Jurkat, Clone E6-1 (cell line): ENCODE measurements at regions not wholly inside any gene's neighbourhood (a gene's known extent, or its start where the extent isn't known, plus 50 kb on each side); places are given as distances from the start of the nearest gene placed in this dataset.

ENCODE experiments used
- DNase-seq: peaks from one replicate; pipeline ENCODE4 v3.0.0-alpha.2; 2011; ENCODE audit warnings: low read depth, low spot score
- H3K4me3 ChIP-seq: 2 replicates; pipeline ENCODE4 v1.5.1; 2011; ENCODE audit warnings: mild to moderate bottlenecking, low read length, control low read depth, moderate library complexity

GRCh38 chr16:13517841-13518240 is 402.1 kb upstream of the ERCC4 start:
- DNase-seq, result no peak

DNA sequence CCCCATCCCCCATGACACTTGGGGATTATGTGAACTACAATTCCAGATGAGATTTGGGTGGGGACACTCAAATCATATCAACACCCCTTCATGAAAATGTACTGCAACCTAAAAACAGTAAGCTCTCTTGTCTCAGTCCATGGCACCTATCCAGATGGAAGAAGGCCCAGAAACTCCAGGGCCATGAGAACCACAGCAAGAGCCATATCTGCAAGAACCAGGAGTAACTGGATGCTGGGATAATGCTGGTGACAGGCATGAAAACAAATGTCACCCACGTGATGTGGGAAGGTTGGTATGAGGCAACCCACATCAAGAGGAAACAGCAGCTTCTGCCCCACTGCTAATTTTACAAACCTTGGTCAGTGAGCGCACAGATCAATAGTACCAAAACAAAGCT is 400.1 kb upstream of the ERCC4 start:
- no peak for DNase-seq
- H3K4me3 ChIP-seq, result no peak overlapping the region

More at GRCh38 chr16:13517841-13518240, 402.1 kb upstream of the ERCC4 start:
- H3K4me3 ChIP-seq, result no peak overlapping the region

GRCh38 chr16:13521356-13521755 is 398.6 kb upstream of the ERCC4 start:
- no peak overlapping the region for H3K4me3 ChIP-seq
- DNase-seq, result no peak

GRCh38 chr16:13527332-13527731 is 392.6 kb upstream of the ERCC4 start:
- no peak overlapping the region for H3K4me3 ChIP-seq
- DNase-seq, result no peak

DNA sequence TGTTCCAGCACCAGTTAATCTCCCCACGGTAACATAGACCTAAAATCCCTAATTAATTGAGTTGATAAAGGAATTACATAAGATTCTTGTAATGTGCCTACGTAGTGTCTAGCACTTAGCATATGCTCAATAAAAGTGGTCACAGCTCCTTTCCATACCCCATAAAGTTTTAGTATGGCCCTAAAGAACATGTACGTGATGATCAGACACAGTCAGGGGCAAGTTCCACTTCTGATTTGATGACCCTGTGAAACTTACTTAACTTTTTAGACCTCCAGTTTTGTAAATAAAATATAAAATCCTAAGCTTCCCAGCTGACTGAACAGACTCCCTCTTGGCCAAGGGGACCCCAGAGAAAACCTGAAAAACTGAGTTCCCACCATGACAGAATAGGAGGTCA is 391.3 kb upstream of the ERCC4 start:
- DNase-seq, result no peak
- H3K4me3 ChIP-seq, result no peak overlapping the region

DNA sequence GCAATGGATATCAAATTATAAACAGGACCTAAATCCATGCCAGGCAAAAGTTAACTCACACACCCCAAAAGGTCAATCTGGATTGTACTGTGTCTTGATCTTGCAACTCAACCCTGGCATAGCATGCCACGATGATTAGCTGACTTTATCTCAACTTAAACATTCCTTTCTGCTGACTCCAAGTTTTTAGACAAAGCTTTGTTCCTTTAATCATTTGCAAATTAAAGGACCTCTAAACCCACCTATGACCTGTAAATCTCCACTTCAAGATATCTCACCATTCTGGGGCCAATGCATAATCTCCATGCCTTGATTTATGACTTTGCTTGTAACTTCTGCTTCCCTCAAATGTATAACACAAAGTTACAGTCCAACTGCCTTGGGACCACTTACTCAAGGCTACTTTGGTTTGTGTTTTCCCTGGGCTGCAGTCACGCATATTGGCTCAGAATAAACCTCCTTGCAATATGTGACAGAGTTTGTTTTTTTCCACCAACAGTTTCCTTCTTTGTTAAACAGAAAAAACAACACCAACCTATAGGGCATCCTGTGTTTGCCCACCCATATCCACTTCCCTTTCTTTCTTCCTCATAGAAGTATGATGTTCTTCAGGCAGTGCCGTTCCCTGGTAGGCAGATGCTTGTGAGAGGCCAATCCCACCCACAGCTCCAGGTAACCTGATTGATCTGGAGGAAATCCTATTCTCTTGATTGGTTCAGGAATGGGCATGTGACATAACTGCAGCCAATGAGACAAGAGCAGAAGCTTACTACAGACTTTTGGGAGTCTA is 390.6 kb upstream of the ERCC4 start:
- DNase-seq, result no peak
- no peak overlapping the region for H3K4me3 ChIP-seq

- no peak for DNase-seq
- no peak overlapping the region for H3K4me3 ChIP-seq
Measured at GRCh38 chr16:13540771-13541170, 379.2 kb upstream of the ERCC4 start.

- DNase-seq, result no peak
- H3K4me3 ChIP-seq, result no peak overlapping the region
Measured at GRCh38 chr16:13542284-13542683, 377.7 kb upstream of the ERCC4 start.

GRCh38 chr16:13543850-13544249 is 376.1 kb upstream of the ERCC4 start:
- DNase-seq, result no peak
- no peak overlapping the region for H3K4me3 ChIP-seq

DNA sequence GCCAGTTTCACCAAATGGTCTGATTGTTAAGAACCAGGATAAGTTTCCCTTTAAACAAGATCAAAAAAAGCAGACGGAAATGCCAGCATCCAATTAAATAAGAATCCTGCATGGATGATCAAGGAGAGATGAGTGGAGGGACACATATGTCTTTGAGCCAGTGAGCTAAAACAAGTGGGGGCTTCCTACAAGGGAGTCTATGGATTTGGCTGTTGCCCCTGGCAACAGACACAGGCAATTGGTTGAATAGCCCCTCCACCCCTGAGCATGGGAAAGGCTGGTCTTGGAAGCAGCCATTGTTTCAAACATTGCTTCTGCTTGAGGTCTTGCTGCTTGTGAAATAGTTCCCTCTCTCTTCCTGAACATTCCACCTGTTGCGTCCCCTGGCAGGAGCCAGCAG is 374.7 kb upstream of the ERCC4 start:
- no peak overlapping the region for H3K4me3 ChIP-seq

DNA sequence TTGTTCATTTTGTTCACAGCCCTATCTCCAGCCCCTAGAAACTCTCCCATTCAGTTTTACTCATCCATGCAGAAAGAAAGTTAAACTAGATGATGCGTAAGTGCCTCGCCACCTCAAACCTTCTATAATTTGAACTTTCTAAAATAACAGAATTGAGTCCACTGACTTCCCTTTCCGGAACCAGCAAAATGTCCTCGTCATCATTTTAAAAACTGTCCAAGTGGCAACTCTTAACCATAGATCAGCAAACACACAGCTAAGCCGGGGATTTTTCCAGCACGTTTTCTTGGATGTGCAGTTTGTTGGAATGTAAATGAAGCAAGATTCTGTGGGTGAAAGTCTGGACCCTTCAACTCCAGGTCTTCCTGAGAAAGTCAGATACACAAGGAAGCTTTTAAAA is 369.7 kb upstream of the ERCC4 start:
- DNase-seq, result no peak
- no peak overlapping the region for H3K4me3 ChIP-seq

More for the DNA sequence above, 374.7 kb upstream of the ERCC4 start:
- DNase-seq, result no peak

DNA sequence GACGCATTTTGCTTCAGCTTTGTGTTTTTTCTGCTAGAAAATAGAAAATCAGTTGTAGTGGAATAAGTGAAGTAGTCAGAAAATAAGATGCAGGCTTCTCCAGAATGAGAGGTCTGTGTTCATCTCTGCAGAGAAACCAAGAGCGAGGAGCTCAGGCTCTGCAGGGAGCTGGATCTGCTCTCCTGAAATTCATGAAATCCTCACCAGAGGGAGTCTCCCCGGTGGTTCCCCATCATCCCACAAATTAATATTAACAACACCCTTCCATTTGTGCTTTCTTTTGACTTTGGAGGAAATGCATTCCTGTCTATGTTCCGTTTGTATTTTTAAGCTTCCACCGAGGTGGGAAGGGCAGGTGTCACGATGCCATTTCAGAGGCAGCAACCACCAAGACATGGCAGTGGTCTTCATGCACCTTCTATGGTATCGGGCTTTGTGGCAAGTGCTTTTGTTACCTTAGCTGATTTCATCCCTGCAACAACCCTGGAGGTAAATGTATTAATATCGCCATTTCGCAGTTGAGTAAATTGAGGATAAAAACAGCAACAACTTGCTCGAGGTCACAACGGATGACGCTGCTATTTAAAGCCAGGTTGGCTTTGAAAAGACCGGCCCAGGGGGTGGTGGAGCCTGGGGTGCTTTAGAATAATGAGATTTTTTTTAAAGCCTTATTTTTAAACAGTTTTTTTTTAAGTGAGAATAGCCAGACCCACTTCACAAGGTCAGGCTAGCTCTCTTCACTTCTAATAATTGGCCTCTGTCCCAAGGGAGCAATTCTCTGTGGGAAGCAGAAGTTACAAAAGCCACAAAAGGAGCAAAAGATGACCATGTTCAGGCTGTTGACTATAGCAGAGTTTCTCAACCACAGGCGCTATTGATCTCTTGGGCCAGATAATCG is 367.6 kb upstream of the ERCC4 start:
- no peak overlapping the region for H3K4me3 ChIP-seq
- DNase-seq, result no peak

- no peak for DNase-seq
- H3K4me3 ChIP-seq, result no peak overlapping the region
Measured at GRCh38 chr16:13552960-13553257, 367.0 kb upstream of the ERCC4 start.

GRCh38 chr16:13553453-13553985 is 366.4 kb upstream of the ERCC4 start:
- no peak for DNase-seq
- H3K4me3 ChIP-seq, result no peak overlapping the region

DNA sequence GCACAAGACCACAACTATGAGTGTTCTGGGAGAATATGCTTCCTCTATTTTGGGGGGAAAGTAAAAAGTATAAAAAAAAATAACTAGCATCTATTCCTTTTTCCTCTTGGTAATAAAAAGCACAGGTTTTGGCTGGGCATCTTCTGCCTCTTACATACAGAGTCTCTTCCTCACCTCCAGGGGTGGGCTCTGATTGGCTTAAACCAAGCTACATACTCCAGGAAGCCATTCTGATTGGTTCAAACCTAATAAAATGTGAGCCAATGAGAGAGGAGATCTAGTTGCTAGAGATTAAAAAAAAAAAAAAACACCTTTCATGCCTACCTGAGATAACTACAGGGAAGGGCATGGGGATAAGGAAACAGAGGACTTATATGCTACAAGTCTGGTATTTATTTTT is 365.9 kb upstream of the ERCC4 start:
- no peak overlapping the region for H3K4me3 ChIP-seq
- DNase-seq, result peak; percentile 24

DNA sequence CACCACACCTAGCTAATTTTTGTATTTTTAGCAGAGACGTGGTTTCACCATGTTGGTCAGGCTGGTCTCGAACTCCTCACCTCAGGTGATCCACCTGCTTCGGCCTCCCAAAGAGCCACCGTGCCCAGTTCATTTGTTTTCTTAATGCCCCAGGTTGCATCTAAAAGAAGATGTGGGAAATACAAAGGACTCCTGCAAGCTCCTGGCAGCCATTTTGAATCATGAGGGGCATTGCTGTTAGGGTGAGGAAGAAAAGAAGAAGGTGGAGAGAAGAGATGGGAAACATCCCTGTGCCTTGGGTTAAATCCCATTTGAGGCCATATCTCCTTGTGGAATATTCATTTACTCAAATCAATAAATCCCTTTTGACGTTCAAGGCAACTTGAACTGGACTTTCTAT is 365.3 kb upstream of the ERCC4 start:
- H3K4me3 ChIP-seq, result no peak overlapping the region
- DNase-seq, result no peak

- no peak for DNase-seq
- no peak overlapping the region for H3K4me3 ChIP-seq
Measured at GRCh38 chr16:13557418-13557817, 362.5 kb upstream of the ERCC4 start.

DNA sequence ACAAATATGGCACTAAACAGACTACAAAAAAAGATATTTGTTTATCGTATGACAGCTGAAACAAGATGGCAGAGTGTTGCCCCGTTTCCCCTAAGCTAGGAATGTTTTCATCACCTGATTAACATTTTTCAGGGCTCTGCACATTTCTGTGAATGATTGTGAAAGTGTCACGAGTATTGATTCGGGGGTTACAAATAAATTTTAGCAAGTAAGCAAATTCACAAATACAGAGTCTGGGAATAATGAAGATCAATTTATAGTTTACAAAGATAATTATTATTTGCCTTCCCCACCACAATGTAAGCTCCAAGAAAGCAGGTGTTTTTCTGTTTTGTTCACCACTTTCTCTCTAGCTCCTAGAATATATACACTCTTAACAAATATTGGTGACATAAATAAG is 361.2 kb upstream of the ERCC4 start:
- H3K4me3 ChIP-seq, result no peak overlapping the region
- no peak for DNase-seq

DNA sequence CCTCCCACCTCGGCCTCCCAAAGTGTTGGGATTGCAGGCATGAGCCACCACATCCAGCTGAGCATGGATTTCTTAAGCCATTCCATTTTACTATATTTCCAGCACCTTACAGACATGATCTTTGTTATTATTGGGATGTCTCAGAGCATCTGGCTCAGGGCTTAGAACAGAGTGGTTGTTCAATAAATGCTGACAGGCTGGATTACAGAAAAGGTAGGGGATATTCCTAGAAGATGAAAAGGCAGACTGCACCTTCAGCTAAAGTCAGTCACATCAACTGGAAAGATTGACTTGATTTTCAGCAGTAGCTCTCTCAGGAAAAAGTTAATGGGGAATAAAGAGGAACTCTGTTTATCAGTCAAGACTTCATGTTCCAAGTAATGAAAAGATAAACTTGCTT is 360.3 kb upstream of the ERCC4 start:
- no peak for DNase-seq
- H3K4me3 ChIP-seq, result no peak overlapping the region

- no peak overlapping the region for H3K4me3 ChIP-seq
- no peak for DNase-seq
Measured at GRCh38 chr16:13560151-13560550, 359.8 kb upstream of the ERCC4 start.
